ENCODE measurements at regions not wholly inside any gene's neighbourhood (a gene's known extent, or its start where the extent isn't known, plus 50 kb on each side); places are given as distances from the start of the nearest gene placed in this dataset.
A peak's percentile ranks its signal among the peaks of the same experiment; 100 is the strongest.

- no peak for ATAC-seq (ENCODE audit: insufficient read depth, low read depth)
- TF ChIP-seq CTCF (IDR thresholded peaks at IDR 0.05; ENCODE audit: borderline replicate concordance, extremely low read depth, low read length, poor library complexity, severe bottlenecking) = no peak
- TF ChIP-seq EZH2 (IDR thresholded peaks at IDR 0.05; ENCODE audit: borderline replicate concordance, low read depth, low read length, severe bottlenecking) = no peak
- no peak overlapping the region for H3K4me2 ChIP-seq (ENCODE audit: insufficient read depth, low read length)
- no peaks in the 10 kb centered on the region for H3K79me2 ChIP-seq (ENCODE audit: insufficient read depth, low read length)
- H3K4me3 ChIP-seq (ENCODE audit: low read depth in 1 of 2, low read length in 2 of 2) = no peak overlapping the region
- no peaks in the 10 kb centered on the region for H3K9me3 ChIP-seq (ENCODE audit: insufficient read depth, low read length, severe bottlenecking)
- no peak overlapping the region for H3K9ac ChIP-seq (ENCODE audit: low read depth, low read length)
- H4K20me1 ChIP-seq (ENCODE audit: insufficient read depth, low read length) = no peaks in the 10 kb centered on the region
- no peaks in the 10 kb centered on the region for H3K36me3 ChIP-seq (ENCODE audit: insufficient read depth, low read length)
- no peaks in the 10 kb centered on the region for H3K27me3 ChIP-seq (ENCODE audit: insufficient read depth, low read length, poor library complexity)
- no peak for DNase-seq
- peaks cover 29% of the 10 kb centered on the region for H3K4me1 ChIP-seq (ENCODE audit: insufficient read depth, low read length)
- no peak overlapping the region for H2AFZ ChIP-seq (ENCODE audit: low read depth, low read length)
- no peak overlapping the region for H3K27ac ChIP-seq (ENCODE audit: low read length)
Measured at GRCh38 chr6:26302941-26303559, 61.9 kb upstream of the BTN3A2 start.

GRCh38 chr6:26304213-26304796 is 60.7 kb upstream of the BTN3A2 start:
- H3K4me1 ChIP-seq (ENCODE audit: insufficient read depth, low read length) = peaks cover 29% of the 10 kb centered on the region
- no peaks in the 10 kb centered on the region for H3K9me3 ChIP-seq (ENCODE audit: insufficient read depth, low read length, severe bottlenecking)
- H3K4me3 ChIP-seq (ENCODE audit: low read depth in 1 of 2, low read length in 2 of 2) = peak overlapping the region; percentile 22 to 55; a peak in 3 of 4 replicates
- H3K36me3 ChIP-seq (ENCODE audit: insufficient read depth, low read length) = no peaks in the 10 kb centered on the region
- H3K79me2 ChIP-seq (ENCODE audit: insufficient read depth, low read length) = no peaks in the 10 kb centered on the region
- peak overlapping the region; percentile 80 for H3K27ac ChIP-seq (ENCODE audit: low read length)
- TF ChIP-seq CTCF (IDR thresholded peaks at IDR 0.05; ENCODE audit: borderline replicate concordance, extremely low read depth, low read length, poor library complexity, severe bottlenecking) = no peak
- no peak for TF ChIP-seq EZH2 (IDR thresholded peaks at IDR 0.05; ENCODE audit: borderline replicate concordance, low read depth, low read length, severe bottlenecking)
- H2AFZ ChIP-seq (ENCODE audit: low read depth, low read length) = peak overlapping the region; percentile 77; the same call in 1 of the 2 replicates
- 0 out of 3 replicates have a peak, but pooled peaks have one; percentile 21 for ATAC-seq (ENCODE audit: insufficient read depth, low read depth)
- no peaks in the 10 kb centered on the region for H3K27me3 ChIP-seq (ENCODE audit: insufficient read depth, low read length, poor library complexity)
- no peaks in the 10 kb centered on the region for H4K20me1 ChIP-seq (ENCODE audit: insufficient read depth, low read length)
- DNase-seq = no peak
- peak overlapping the region; percentile 67 for H3K4me2 ChIP-seq (ENCODE audit: insufficient read depth, low read length)
- peak overlapping the region; percentile 60 for H3K9ac ChIP-seq (ENCODE audit: low read depth, low read length)

GRCh38 chr6:26304797-26305640 is 60.0 kb upstream of the BTN3A2 start:
- peak overlapping the region; percentile 67 for H3K4me2 ChIP-seq (ENCODE audit: insufficient read depth, low read length)
- H3K27me3 ChIP-seq (ENCODE audit: insufficient read depth, low read length, poor library complexity) = no peaks in the 10 kb centered on the region
- ATAC-seq (ENCODE audit: insufficient read depth, low read depth) (peak; percentile 80), DNase-seq (peak; percentile 80)
- no peaks in the 10 kb centered on the region for H3K36me3 ChIP-seq (ENCODE audit: insufficient read depth, low read length)
- H3K9me3 ChIP-seq (ENCODE audit: insufficient read depth, low read length, severe bottlenecking) = no peaks in the 10 kb centered on the region
- peaks cover 29% of the 10 kb centered on the region for H3K4me1 ChIP-seq (ENCODE audit: insufficient read depth, low read length)
- H2AFZ ChIP-seq (ENCODE audit: low read depth, low read length) = peak overlapping the region; percentile 77
- no peaks in the 10 kb centered on the region for H3K79me2 ChIP-seq (ENCODE audit: insufficient read depth, low read length)
- TF ChIP-seq EZH2 (IDR thresholded peaks at IDR 0.05; ENCODE audit: borderline replicate concordance, low read depth, low read length, severe bottlenecking) = no peak
- H4K20me1 ChIP-seq (ENCODE audit: insufficient read depth, low read length) = no peaks in the 10 kb centered on the region
- peak overlapping the region; percentile 60 for H3K9ac ChIP-seq (ENCODE audit: low read depth, low read length)
- H3K4me3 ChIP-seq (ENCODE audit: low read depth in 1 of 2, low read length in 2 of 2) = peak overlapping the region; percentile 22 to 55; a peak in 3 of 4 replicates
- peak overlapping the region; percentile 80 for H3K27ac ChIP-seq (ENCODE audit: low read length)

GRCh38 chr6:26305641-26305969 is 59.4 kb upstream of the BTN3A2 start:
- no peak for ATAC-seq (ENCODE audit: insufficient read depth, low read depth)
- Histone ChIP-seq H3K9ac (ENCODE audit: low read depth, low read length) (peak overlapping the region; percentile 60), H2AFZ (ENCODE audit: low read depth, low read length) (peak overlapping the region; percentile 77), H3K27me3 (ENCODE audit: insufficient read depth, low read length, poor library complexity) (no peaks in the 10 kb centered on the region), H3K9me3 (ENCODE audit: insufficient read depth, low read length, severe bottlenecking) (no peaks in the 10 kb centered on the region), H4K20me1 (ENCODE audit: insufficient read depth, low read length) (no peaks in the 10 kb centered on the region), H3K79me2 (ENCODE audit: insufficient read depth, low read length) (no peaks in the 10 kb centered on the region), H3K36me3 (ENCODE audit: insufficient read depth, low read length) (no peaks in the 10 kb centered on the region), H3K4me1 (ENCODE audit: insufficient read depth, low read length) (peaks cover 29% of the 10 kb centered on the region), H3K4me2 (ENCODE audit: insufficient read depth, low read length) (peak overlapping the region; percentile 67), H3K27ac (ENCODE audit: low read length) (peak overlapping the region; percentile 80), H3K4me3 (ENCODE audit: low read depth in 1 of 2, low read length in 2 of 2) (peak overlapping the region in 1 of 2 experiments; percentile 55; a peak in 2 of 4 replicates)
- DNase-seq = no peak
- TF ChIP-seq EZH2 (IDR thresholded peaks at IDR 0.05; ENCODE audit: borderline replicate concordance, low read depth, low read length, severe bottlenecking) (no peak), CTCF (IDR thresholded peaks at IDR 0.05; ENCODE audit: borderline replicate concordance, extremely low read depth, low read length, poor library complexity, severe bottlenecking) (no peak)
